SK-N-SH (cell line): ENCODE measurements at regions not wholly inside any gene's neighbourhood (a gene's known extent, or its start where the extent isn't known, plus 50 kb on each side); places are given as distances from the start of the nearest gene placed in this dataset.

Experiments
- CTCF ChIA-PET: fragments of 300-600, 350-600 bp; formaldehyde crosslinking; extraction: SDS; loops from one replicate; lab custom pipeline; 2021; lab: Yijun Ruan, JAX
- POLR2A ChIA-PET: fragments of 350-600 bp; sonication (Branson Sonifier 250); formaldehyde crosslinking; extraction: SDS; loops from one replicate; lab custom pipeline; 2020; ENCODE audit warnings: antibody characterized with exemption, inconsistent platforms; lab: Yijun Ruan, JAX
- DNase-seq: peaks from one replicate; pipeline ENCODE4 v3.0.0; 2012
- H2AFZ ChIP-seq: fragments of 200-600 bp; sonication (generic); 2 replicates; pipeline ENCODE4 v1.8.1; 2016; ENCODE audit warnings: antibody characterized with exemption, mild to moderate bottlenecking, low read depth
- H3F3A ChIP-seq: fragments of 200-600 bp; sonication (generic); replicated peaks from 2 replicates; pipeline ENCODE3; 2016; ENCODE audit warnings: antibody characterized with exemption, mild to moderate bottlenecking; ENCODE audit not compliant: insufficient read depth
- H3K27ac ChIP-seq, 2 experiments: fragments of 200-500 bp in 1 of 2; fragments of 200-600 bp in 1 of 2; sonication (Bioruptor generic) in 1 of 2; sonication (generic), shearing (Covaris generic) in 1 of 2; 2 replicates each; pipeline versions ENCODE4 v1.5.1 to v1.6.1; 2014 to 2016; ENCODE audit warnings: low read depth in 2 of 2, inconsistent platforms in 1 of 2, low read length in 1 of 2, mild to moderate bottlenecking in 1 of 2, mixed read lengths in 1 of 2
- H3K27me3 ChIP-seq: fragments of 200-600 bp; sonication (generic), shearing (Covaris generic); 2 replicates; pipeline ENCODE4 v1.6.1; 2016; ENCODE audit warnings: mixed run types; ENCODE audit not compliant: insufficient read depth
- H3K36me3 ChIP-seq, 2 experiments: fragments of 200-500 bp in 1 of 2; fragments of 200-600 bp in 1 of 2; sonication (Bioruptor generic) in 1 of 2; sonication (generic) in 1 of 2; replicated peaks in 1 of 2; 2 replicates each; pipeline versions ENCODE3 to v1.5.1; 2014 to 2016; ENCODE audit warnings: low read length in 1 of 2, mild to moderate bottlenecking in 1 of 2; ENCODE audit not compliant: insufficient read depth in 2 of 2, control insufficient read depth in 1 of 2
- H3K4me1 ChIP-seq, 2 experiments: fragments of 200-500 bp in 1 of 2; fragments of 200-600 bp in 1 of 2; sonication (Bioruptor generic) in 1 of 2; sonication (generic), shearing (Covaris generic) in 1 of 2; 2 replicates each; pipeline versions ENCODE4 v1.5.1 to v1.6.1; 2014 to 2016; ENCODE audit warnings: low read depth in 1 of 2, low read length in 1 of 2, mixed run types in 1 of 2; ENCODE audit not compliant: insufficient read depth in 2 of 2, control insufficient read depth in 1 of 2
- H3K4me2 ChIP-seq: fragments of 200-600 bp; sonication (generic), shearing (Covaris generic); 2 replicates; pipeline ENCODE4 v1.6.1; 2017; ENCODE audit warnings: mixed run types
- H3K4me3 ChIP-seq, 2 experiments: fragments of 200-500 bp in 1 of 2; fragments of 200-600 bp in 1 of 2; sonication (Bioruptor generic) in 1 of 2; sonication (generic), shearing (Covaris generic) in 1 of 2; 2 replicates each; pipeline versions ENCODE4 v1.5.1 to v1.8.1; 2014 to 2016; ENCODE audit warnings: low read depth in 2 of 2, inconsistent platforms in 1 of 2, low read length in 1 of 2, mild to moderate bottlenecking in 1 of 2, mixed read lengths in 1 of 2, moderate library complexity in 1 of 2
- H3K79me2 ChIP-seq: fragments of 200-600 bp; sonication (generic); 2 replicates; pipeline ENCODE4 v1.8.1; 2017; ENCODE audit warnings: mild to moderate bottlenecking; ENCODE audit not compliant: insufficient read depth
- H3K9ac ChIP-seq: fragments of 200-600 bp; sonication (generic); 2 replicates; pipeline ENCODE4 v1.6.1; 2017; ENCODE audit warnings: mixed run types
- H3K9me2 ChIP-seq: fragments of 200-600 bp; sonication (generic); 2 replicates; pipeline ENCODE4 v1.6.1; 2017; ENCODE audit warnings: mixed run types
- H3K9me3 ChIP-seq: fragments of 200-600 bp; sonication (generic); 2 replicates; pipeline ENCODE4 v1.6.1; 2017; ENCODE audit warnings: mixed run types, mild to moderate bottlenecking, moderate library complexity
- H4K20me1 ChIP-seq: fragments of 200-600 bp; sonication (generic); 2 replicates; pipeline ENCODE4 v1.6.1; 2017; ENCODE audit warnings: mild to moderate bottlenecking, mixed run types; ENCODE audit not compliant: insufficient read depth
- CHD2 ChIP-seq: fragments of 150-350 bp; IDR thresholded peaks from 2 replicates; pipeline ENCODE4 v1.6.1; 2018; ENCODE audit warnings: low read length; ENCODE audit not compliant: partially characterized antibody
- ELF1 ChIP-seq: IDR thresholded peaks from 2 replicates; pipeline ENCODE4 v1.4.0; 2012
- EZH2phosphoT487 ChIP-seq: fragments of 200-600 bp; sonication (generic); IDR thresholded peaks from 2 replicates; pipeline ENCODE4 v1.6.1; 2017; ENCODE audit warnings: low read depth, mixed run types, mild to moderate bottlenecking, antibody characterized with exemption, moderate library complexity, borderline replicate concordance
- FOXM1 ChIP-seq: IDR thresholded peaks from 2 replicates; pipeline ENCODE4 v1.4.0; 2012; ENCODE audit warnings: low read depth, mild to moderate bottlenecking
- IRF3 ChIP-seq: fragments of 150-350 bp; IDR thresholded peaks from 2 replicates; pipeline ENCODE4 v1.6.1; 2016; ENCODE audit warnings: mild to moderate bottlenecking, low read depth, low read length
- JUND ChIP-seq: IDR thresholded peaks from 2 replicates; pipeline ENCODE4 v1.4.0; 2012
- MEF2A ChIP-seq: IDR thresholded peaks from 2 replicates; pipeline ENCODE4 v1.4.0; 2012; ENCODE audit warnings: low read depth, borderline replicate concordance
- MXI1 ChIP-seq: IDR thresholded peaks from 2 replicates; pipeline ENCODE4 v1.6.1; 2012; ENCODE audit warnings: mild to moderate bottlenecking, low read depth, low read length, improper control_type of control experiment
- NFIC ChIP-seq: IDR thresholded peaks from 2 replicates; pipeline ENCODE4 v1.4.0; 2012; ENCODE audit warnings: borderline replicate concordance
- NRF1 ChIP-seq: IDR thresholded peaks from 2 replicates; pipeline ENCODE4 v1.6.1; 2012; ENCODE audit warnings: low read depth, mild to moderate bottlenecking, low read length
- RAD21 ChIP-seq: IDR thresholded peaks from 2 replicates; pipeline ENCODE4 v1.6.1; 2012; ENCODE audit warnings: mild to moderate bottlenecking, low read length
- RCOR1 ChIP-seq: fragments of 150-350 bp; IDR thresholded peaks from 2 replicates; pipeline ENCODE4 v1.6.1; 2017; ENCODE audit warnings: antibody characterized with exemption, low read length
- RFX5 ChIP-seq: IDR thresholded peaks from 2 replicates; pipeline ENCODE4 v1.6.1; 2012; ENCODE audit warnings: mild to moderate bottlenecking, improper control_type of control experiment, low read length
- RXRA ChIP-seq: IDR thresholded peaks from 2 replicates; pipeline ENCODE4 v1.4.0; 2012; ENCODE audit warnings: low read depth, mild to moderate bottlenecking, borderline replicate concordance
- TAF1 ChIP-seq: IDR thresholded peaks from 2 replicates; pipeline ENCODE4 v1.6.1; 2012; ENCODE audit warnings: low read depth, mild to moderate bottlenecking, low read length, moderate library complexity, borderline replicate concordance
- TCF12 ChIP-seq: IDR thresholded peaks from 2 replicates; pipeline ENCODE4 v1.4.0; 2012
- TEAD4 ChIP-seq: IDR thresholded peaks from 2 replicates; pipeline ENCODE4 v1.4.0; 2012; ENCODE audit warnings: mild to moderate bottlenecking, borderline replicate concordance; ENCODE audit not compliant: insufficient read depth
- YY1 ChIP-seq: IDR thresholded peaks from 2 replicates; pipeline ENCODE4 v1.4.0; 2012; ENCODE audit warnings: low read depth, mild to moderate bottlenecking
- ZBTB33 ChIP-seq: IDR thresholded peaks from 2 replicates; pipeline ENCODE4 v1.4.0; 2012; ENCODE audit warnings: low read depth, borderline replicate concordance
- WGBS: methylation state at CpG from one replicate; pipeline ENCODE4 v1.1.6; 2017; ENCODE audit warnings: low lambda C conversion rate; 5-methylcytosine and 5-hydroxymethylcytosine counted together
- TF ChIP-seq, protein P1 (sequence below): IDR thresholded peaks from 2 replicates; pipeline ENCODE4 v1.4.0; 2012; ENCODE audit warnings: low read depth, borderline replicate concordance
- TF ChIP-seq, protein P2 (sequence below): IDR thresholded peaks from 2 replicates; pipeline ENCODE4; 2012
- TF ChIP-seq, protein P3 (sequence below): IDR thresholded peaks from 2 replicates; pipeline ENCODE4 v1.6.1; 2012; ENCODE audit warnings: mild to moderate bottlenecking, low read depth, low read length, moderate library complexity

DNA sequence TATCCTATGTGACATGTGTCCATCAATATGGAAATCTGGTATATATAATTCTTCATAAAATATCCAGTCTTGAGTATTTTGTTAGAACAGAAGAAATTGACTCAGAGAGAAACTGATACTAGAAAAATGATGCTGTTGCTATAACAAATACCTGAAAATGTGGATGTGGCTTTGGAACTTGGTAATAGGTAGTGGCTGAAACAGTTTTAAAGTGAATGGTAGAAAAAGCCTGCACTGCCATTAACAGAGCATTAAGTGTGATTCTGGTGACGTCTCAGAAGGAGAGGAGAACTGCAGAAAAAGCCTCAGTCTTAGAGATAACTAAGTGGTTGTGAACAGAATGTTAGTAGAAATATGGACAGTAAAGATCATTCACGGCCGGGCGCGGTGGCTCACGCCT lies 634.9 kb upstream of the ZNF608 start:
- DNase-seq = no peak
- TF ChIP-seq RAD21 (no peak), NFIC (no peak), ELF1 (no peak), NRF1 (no peak), RXRA (no peak), MEF2A (no peak)
- H3K27me3 ChIP-seq = no peaks in the 10 kb centered on the region
- no peak overlapping the region for H3K27ac ChIP-seq
- no peaks in the 10 kb centered on the region for H3K9me2 ChIP-seq
- no peak overlapping the region for H2AFZ ChIP-seq
- H3K4me2 ChIP-seq = no peak overlapping the region
- ChIA-PET POLR2A (no interaction called here), CTCF (no interaction called here)
- H3K9me3 ChIP-seq = no peaks in the 10 kb centered on the region
- H4K20me1 ChIP-seq = no peaks in the 10 kb centered on the region
- no peak overlapping the region for H3K9ac ChIP-seq
- H3K36me3 ChIP-seq = no peaks in the 10 kb centered on the region
- H3K4me3 ChIP-seq = no peak overlapping the region
- H3K79me2 ChIP-seq = no peaks in the 10 kb centered on the region
- H3F3A ChIP-seq = no peaks in the 10 kb centered on the region
- 58% methylated on average over 2 of the region's 6 CpGs for WGBS
- H3K4me1 ChIP-seq = peaks cover 3 to 4% of the 10 kb centered on the region in 2 experiments; a peak in 2 of 4 replicates

GRCh38 chr5:125384071-125384470 lies 637.6 kb upstream of the ZNF608 start:
- Histone ChIP-seq H3K27me3 (no peaks in the 10 kb centered on the region), H3K9me3 (no peaks in the 10 kb centered on the region; the same call in 1 of the 2 replicates), H3K4me2 (no peak overlapping the region), H3K9ac (no peak overlapping the region), H3F3A (no peaks in the 10 kb centered on the region), H3K4me3 (no peak overlapping the region), H4K20me1 (no peaks in the 10 kb centered on the region), H3K27ac (no peak overlapping the region), H3K36me3 (no peaks in the 10 kb centered on the region), H3K9me2 (no peaks in the 10 kb centered on the region), H2AFZ (no peak overlapping the region), H3K4me1 (peaks cover 0 to 2% of the 10 kb centered on the region in 2 experiments; a peak in 1 of 4 replicates), H3K79me2 (no peaks in the 10 kb centered on the region)
- WGBS = 90% methylated on average over 1 of the region's 1 CpG
- POLR2A ChIA-PET = no interaction called here
- CTCF ChIA-PET = no interaction called here
- DNase-seq = no peak
- TF ChIP-seq EZH2phosphoT487 = no peak
- no peak for TF ChIP-seq YY1
- no peak for TF ChIP-seq IRF3
- no peak for TF ChIP-seq MXI1
- TF ChIP-seq ELF1 = no peak
- no peak for TF ChIP-seq CHD2
- TF ChIP-seq, protein P1, sequence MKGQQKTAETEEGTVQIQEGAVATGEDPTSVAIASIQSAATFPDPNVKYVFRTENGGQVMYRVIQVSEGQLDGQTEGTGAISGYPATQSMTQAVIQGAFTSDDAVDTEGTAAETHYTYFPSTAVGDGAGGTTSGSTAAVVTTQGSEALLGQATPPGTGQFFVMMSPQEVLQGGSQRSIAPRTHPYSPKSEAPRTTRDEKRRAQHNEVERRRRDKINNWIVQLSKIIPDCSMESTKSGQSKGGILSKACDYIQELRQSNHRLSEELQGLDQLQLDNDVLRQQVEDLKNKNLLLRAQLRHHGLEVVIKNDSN = no peak
- TF ChIP-seq, protein P2, sequence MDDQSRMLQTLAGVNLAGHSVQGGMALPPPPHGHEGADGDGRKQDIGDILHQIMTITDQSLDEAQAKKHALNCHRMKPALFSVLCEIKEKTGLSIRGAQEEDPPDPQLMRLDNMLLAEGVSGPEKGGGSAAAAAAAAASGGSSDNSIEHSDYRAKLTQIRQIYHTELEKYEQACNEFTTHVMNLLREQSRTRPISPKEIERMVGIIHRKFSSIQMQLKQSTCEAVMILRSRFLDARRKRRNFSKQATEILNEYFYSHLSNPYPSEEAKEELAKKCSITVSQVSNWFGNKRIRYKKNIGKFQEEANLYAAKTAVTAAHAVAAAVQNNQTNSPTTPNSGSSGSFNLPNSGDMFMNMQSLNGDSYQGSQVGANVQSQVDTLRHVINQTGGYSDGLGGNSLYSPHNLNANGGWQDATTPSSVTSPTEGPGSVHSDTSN = no peak
- no peak for TF ChIP-seq JUND
- no peak for TF ChIP-seq ZBTB33
- no peak for TF ChIP-seq MEF2A
- TF ChIP-seq RCOR1 = no peak
- no peak for TF ChIP-seq TAF1
- TF ChIP-seq TCF12 = no peak
- no peak for TF ChIP-seq RAD21
- no peak for TF ChIP-seq RXRA
- TF ChIP-seq TEAD4 = no peak
- TF ChIP-seq FOXM1 = no peak
- TF ChIP-seq, protein P3, sequence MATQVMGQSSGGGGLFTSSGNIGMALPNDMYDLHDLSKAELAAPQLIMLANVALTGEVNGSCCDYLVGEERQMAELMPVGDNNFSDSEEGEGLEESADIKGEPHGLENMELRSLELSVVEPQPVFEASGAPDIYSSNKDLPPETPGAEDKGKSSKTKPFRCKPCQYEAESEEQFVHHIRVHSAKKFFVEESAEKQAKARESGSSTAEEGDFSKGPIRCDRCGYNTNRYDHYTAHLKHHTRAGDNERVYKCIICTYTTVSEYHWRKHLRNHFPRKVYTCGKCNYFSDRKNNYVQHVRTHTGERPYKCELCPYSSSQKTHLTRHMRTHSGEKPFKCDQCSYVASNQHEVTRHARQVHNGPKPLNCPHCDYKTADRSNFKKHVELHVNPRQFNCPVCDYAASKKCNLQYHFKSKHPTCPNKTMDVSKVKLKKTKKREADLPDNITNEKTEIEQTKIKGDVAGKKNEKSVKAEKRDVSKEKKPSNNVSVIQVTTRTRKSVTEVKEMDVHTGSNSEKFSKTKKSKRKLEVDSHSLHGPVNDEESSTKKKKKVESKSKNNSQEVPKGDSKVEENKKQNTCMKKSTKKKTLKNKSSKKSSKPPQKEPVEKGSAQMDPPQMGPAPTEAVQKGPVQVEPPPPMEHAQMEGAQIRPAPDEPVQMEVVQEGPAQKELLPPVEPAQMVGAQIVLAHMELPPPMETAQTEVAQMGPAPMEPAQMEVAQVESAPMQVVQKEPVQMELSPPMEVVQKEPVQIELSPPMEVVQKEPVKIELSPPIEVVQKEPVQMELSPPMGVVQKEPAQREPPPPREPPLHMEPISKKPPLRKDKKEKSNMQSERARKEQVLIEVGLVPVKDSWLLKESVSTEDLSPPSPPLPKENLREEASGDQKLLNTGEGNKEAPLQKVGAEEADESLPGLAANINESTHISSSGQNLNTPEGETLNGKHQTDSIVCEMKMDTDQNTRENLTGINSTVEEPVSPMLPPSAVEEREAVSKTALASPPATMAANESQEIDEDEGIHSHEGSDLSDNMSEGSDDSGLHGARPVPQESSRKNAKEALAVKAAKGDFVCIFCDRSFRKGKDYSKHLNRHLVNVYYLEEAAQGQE = no peak
- TF ChIP-seq RFX5 = no peak
